ENCODE measurements at regions not wholly inside any gene's neighbourhood (a gene's known extent, or its start where the extent isn't known, plus 50 kb on each side); places are given as distances from the start of the nearest gene placed in this dataset.

DNA sequence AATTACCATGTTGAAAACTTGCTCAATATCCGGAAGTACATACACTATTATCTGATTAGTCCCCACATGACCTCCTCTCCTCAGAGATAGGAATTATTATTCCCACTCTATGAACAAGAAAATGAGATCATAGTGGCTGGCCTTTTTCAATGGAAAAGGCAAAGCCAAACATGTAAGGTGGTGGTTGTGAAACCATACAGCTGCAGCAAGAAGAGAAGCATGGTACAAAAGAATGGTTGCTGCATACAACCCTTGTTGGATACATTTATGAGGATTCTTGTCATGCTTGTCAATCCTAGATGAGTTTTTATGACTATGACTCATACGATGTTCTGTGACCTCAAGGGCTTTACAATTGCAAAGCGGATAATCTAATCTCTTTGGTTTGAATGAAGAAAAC lies 514.7 kb downstream of the PLPP3 start:
- DNase-seq (ENCODE audit: low spot score), result no peak
- H3K9me3 Mint-ChIP-seq, result no peaks in the 10 kb centered on the region
- no peaks in the 10 kb centered on the region for H3K36me3 Mint-ChIP-seq (ENCODE audit: low read depth)
- intact Hi-C loops (cut with micrococcal nuclease), result no loop called here
- no peak overlapping the region for H3K27ac Mint-ChIP-seq
- no peaks in the 10 kb centered on the region for H3K27me3 Mint-ChIP-seq (ENCODE audit: insufficient read depth)
- H3K4me1 Mint-ChIP-seq (ENCODE audit: low read depth), result no peaks in the 10 kb centered on the region
- no peak overlapping the region for H3K4me3 Mint-ChIP-seq

DNA sequence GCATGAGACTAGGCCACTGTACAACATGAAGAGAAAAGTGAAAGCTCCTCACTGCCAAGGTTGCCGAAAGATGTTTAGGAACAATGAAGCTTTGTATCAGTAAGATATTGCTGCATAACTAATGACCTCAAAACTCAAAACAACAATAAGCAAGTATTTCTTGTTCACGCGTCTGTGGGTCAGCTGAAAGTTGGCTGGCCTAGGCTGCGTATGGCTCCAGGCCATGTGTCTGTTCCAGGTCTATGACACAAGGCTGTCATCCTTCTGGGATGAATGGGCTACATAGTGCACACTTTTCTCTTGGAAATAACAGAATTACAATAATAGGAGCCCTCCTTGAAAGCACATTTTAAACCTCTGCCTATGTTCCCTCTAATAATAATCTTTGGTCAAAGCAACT lies 515.9 kb downstream of the PLPP3 start:
- Mint-ChIP-seq H3K27me3 (ENCODE audit: insufficient read depth) (no peaks in the 10 kb centered on the region), H3K27ac (no peak overlapping the region), H3K36me3 (ENCODE audit: low read depth) (no peaks in the 10 kb centered on the region), H3K4me1 (ENCODE audit: low read depth) (no peaks in the 10 kb centered on the region), H3K4me3 (no peak overlapping the region), H3K9me3 (no peaks in the 10 kb centered on the region)
- no peak for DNase-seq (ENCODE audit: low spot score)
- intact Hi-C loops (cut with micrococcal nuclease), result no loop called here

DNA sequence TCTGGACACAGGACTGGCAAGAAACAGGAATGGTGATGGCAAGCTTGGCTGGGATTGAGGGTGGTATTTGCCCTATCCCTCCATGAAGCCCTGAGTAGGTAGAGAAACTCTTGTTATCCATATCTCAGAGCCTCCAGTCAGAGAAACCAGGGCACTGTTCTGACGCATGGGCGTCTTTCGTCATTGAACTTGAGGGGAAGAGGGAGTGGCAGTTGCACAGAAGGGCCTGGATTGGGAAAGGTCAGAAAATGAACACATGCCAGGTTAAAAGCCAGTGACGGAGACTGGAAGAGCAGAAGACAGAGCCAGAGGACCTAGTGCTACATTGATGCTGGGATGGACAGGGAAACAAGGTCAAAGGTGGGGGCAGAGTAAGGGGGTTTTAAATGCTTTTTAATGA lies 516.7 kb downstream of the PLPP3 start:
- Mint-ChIP-seq H3K27me3 (ENCODE audit: insufficient read depth) (no peaks in the 10 kb centered on the region), H3K4me1 (ENCODE audit: low read depth) (no peaks in the 10 kb centered on the region), H3K4me3 (no peak overlapping the region), H3K36me3 (ENCODE audit: low read depth) (no peaks in the 10 kb centered on the region), H3K27ac (no peak overlapping the region), H3K9me3 (no peaks in the 10 kb centered on the region)
- intact Hi-C loops (cut with micrococcal nuclease), result no loop called here
- no peak for DNase-seq (ENCODE audit: low spot score)

DNA sequence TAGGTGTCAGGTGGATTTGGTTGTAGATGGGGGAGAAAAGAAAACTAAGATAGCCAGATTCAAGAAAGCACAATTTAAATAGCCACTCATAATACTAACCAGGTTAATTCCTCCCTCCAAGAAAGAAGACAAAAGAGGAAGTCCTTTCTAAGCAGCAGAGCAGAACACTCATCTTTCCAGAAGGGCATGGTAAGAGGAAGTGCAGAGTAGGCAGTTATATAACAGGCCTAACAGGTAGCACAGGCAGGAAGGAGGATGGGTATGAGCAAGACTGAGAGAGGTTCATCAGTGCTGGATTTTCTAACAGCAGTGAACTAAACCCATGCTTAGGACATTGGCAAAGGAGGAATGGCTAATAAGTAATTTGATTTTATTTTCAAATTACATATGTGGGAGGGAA lies 517.5 kb downstream of the PLPP3 start:
- intact Hi-C loops (cut with micrococcal nuclease), result no loop called here

DNA sequence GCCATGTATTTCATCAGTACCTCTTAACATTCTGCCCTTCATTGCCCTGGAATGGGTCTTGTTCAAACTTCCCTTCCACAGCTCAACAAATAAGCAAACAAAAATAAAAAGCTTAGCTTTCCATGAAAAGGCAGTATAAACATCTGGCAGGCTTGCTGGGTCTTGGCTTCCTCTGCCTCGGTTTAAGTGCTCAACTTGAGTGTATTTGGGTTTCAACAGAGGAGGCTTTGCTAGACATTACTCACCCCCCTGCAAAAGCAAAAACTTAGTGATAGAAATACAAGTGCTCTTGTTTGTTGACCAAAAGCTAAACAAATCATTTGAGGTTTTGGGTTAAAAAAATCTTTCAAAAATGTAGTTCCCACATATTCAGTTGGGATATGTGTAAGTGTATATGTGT lies 518.5 kb downstream of the PLPP3 start:
- Mint-ChIP-seq H3K27ac (no peak overlapping the region), H3K36me3 (ENCODE audit: low read depth) (no peaks in the 10 kb centered on the region), H3K4me1 (ENCODE audit: low read depth) (no peaks in the 10 kb centered on the region), H3K4me3 (no peak overlapping the region), H3K27me3 (ENCODE audit: insufficient read depth) (no peaks in the 10 kb centered on the region), H3K9me3 (no peaks in the 10 kb centered on the region)
- intact Hi-C loops (cut with micrococcal nuclease), result no loop called here
- DNase-seq (ENCODE audit: low spot score), result no peak

More for the DNA sequence above, 517.5 kb downstream of the PLPP3 start:
- no peaks in the 10 kb centered on the region for H3K9me3 Mint-ChIP-seq
- H3K27ac Mint-ChIP-seq, result no peak overlapping the region
- no peak for DNase-seq (ENCODE audit: low spot score)
- no peaks in the 10 kb centered on the region for H3K4me1 Mint-ChIP-seq (ENCODE audit: low read depth)
- no peaks in the 10 kb centered on the region for H3K36me3 Mint-ChIP-seq (ENCODE audit: low read depth)
- H3K27me3 Mint-ChIP-seq (ENCODE audit: insufficient read depth), result no peaks in the 10 kb centered on the region
- no peak overlapping the region for H3K4me3 Mint-ChIP-seq

DNA sequence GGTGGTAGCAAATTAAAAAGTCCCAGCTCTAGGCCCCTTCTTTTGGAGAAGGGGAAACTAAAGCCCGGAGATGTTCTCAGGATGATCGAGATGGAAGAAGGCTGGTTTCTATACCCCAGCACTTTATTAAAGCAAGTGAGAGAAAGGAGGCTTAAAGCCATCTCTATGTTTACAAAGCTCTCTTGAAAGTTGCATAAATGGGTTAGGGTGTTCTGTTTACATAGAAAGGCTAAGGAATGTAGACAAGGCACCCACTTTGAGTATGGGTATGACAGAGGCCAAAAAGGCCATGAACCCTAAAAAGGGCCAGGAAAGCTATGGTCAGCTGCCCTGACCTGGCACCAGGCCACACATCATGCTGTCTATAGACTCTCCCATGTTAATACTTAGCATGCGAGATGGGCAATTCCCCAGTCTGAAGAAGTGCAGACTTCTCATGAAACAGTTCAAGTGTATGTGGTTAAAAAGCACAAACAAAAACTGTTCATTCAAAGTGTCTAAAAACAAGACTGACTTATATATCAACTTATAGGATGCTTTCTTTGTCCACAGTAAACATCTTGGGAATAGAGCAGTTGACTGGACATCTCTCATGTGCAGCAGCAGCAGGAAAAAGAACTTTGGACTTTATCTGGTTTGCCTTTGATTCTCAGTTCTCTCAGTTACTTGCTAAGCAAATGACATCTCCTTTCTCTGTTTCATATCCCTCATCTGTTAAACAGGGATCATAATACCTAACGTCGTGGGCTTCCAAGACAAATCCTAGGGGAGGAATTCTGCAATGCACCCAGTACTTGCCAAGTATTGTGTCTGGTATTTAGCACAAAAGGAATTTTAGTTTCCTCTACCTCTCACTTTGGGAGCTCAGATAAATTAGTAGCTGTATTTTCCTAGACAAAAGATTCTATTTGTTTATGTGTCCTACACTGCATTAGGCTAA lies 521.6 kb downstream of the PLPP3 start:
- Mint-ChIP-seq H3K27ac (no peak overlapping the region), H3K4me3 (no peak overlapping the region), H3K36me3 (ENCODE audit: low read depth) (no peaks in the 10 kb centered on the region), H3K27me3 (ENCODE audit: insufficient read depth) (no peaks in the 10 kb centered on the region), H3K4me1 (ENCODE audit: low read depth) (no peaks in the 10 kb centered on the region), H3K9me3 (no peaks in the 10 kb centered on the region)
- no peak for DNase-seq (ENCODE audit: low spot score)
- intact Hi-C loops (cut with micrococcal nuclease), result no loop called here

DNA sequence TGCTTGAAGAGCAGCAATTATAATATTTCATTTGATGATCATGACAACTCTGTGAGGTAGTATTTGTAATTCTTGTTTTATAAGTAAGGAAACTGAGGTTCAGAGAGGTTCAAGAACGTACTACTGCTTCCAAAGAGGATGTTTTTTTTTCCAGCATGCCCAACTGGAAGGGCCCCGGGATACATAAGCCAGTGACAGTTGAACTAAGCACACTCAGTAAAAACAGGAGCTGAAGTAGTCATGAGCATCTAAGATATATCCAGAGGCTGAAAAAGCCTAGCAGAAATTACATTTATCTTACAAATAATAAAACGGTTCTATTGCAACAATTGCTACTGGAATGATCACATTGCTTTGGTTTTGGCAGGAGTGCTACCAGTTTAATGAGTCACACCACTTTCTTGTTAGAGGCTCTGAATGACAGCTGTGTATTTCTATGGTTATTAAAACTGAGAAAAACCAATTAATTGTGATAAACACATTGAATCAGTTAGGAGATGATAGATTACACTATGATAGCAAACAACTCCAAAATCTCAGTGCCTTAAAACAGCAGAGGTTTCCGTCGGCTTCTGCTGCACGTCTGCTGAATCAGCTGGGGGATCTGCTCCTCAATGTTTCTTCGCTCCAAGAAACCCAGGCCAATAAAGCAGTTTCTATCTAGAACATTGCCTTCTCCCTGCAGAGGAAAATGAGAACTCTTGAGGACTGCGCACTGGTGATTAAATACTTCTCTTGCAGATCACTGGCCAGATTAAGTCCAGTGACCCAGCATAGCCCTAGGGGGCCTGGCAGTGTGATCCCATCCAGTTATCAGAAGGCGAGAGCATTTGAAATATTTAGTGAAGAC lies 522.7 kb downstream of the PLPP3 start:
- Mint-ChIP-seq H3K4me1 (ENCODE audit: low read depth) (no peaks in the 10 kb centered on the region), H3K27me3 (ENCODE audit: insufficient read depth) (no peaks in the 10 kb centered on the region), H3K9me3 (no peaks in the 10 kb centered on the region), H3K36me3 (ENCODE audit: low read depth) (no peaks in the 10 kb centered on the region), H3K4me3 (no peak overlapping the region), H3K27ac (no peak overlapping the region)
- intact Hi-C loops (cut with micrococcal nuclease), result no loop called here
- no peak for DNase-seq (ENCODE audit: low spot score)

DNA sequence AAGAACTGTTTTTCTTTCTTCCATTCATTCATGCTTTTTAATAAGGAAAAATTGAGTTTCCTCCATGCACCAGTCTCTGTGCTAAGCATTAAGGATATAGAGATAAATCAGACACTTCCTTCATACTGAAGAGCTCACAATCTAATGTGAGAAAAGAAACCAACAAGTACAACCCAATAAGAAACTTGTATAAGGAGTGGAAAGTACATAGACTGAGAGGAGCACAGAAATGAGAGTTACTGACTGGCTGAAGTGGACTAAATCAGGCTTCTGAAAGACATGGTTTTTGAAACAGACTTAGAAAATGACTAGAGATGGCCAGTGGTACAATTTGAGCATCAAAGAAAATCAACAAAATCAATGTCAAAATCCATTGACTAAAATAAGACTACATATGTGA lies 524.4 kb downstream of the PLPP3 start:
- no peaks in the 10 kb centered on the region for H3K36me3 Mint-ChIP-seq (ENCODE audit: low read depth)
- intact Hi-C loops (cut with micrococcal nuclease), result no loop called here
- H3K4me1 Mint-ChIP-seq (ENCODE audit: low read depth), result no peaks in the 10 kb centered on the region
- no peaks in the 10 kb centered on the region for H3K27me3 Mint-ChIP-seq (ENCODE audit: insufficient read depth)
- no peak overlapping the region for H3K4me3 Mint-ChIP-seq
- H3K9me3 Mint-ChIP-seq, result no peaks in the 10 kb centered on the region
- DNase-seq (ENCODE audit: low spot score), result no peak
- no peak overlapping the region for H3K27ac Mint-ChIP-seq

DNA sequence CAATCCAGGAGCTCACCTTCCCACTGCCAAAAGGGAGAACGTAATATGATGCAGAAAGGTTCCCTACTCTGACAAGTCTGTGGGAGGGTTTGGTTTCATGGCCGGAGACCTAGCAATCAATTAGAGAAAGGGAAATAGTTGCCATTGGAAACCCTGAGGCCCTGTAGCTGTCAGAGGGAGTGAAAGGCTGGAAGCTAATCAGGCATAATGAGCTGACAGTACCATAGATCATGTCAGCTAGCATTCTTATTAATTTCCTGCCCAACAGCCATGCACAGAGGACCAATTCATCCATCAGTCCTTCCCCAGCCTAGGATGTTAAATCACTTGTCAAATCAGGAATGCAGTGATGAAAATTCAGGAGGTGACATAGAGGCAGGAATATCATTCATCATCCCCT lies 527.3 kb downstream of the PLPP3 start:
- H3K9me3 Mint-ChIP-seq, result no peaks in the 10 kb centered on the region
- intact Hi-C loops (cut with micrococcal nuclease), result no loop called here
- no peaks in the 10 kb centered on the region for H3K27me3 Mint-ChIP-seq (ENCODE audit: insufficient read depth)
- H3K36me3 Mint-ChIP-seq (ENCODE audit: low read depth), result no peaks in the 10 kb centered on the region
- no peak overlapping the region for H3K27ac Mint-ChIP-seq
- no peak overlapping the region for H3K4me3 Mint-ChIP-seq
- no peaks in the 10 kb centered on the region for H3K4me1 Mint-ChIP-seq (ENCODE audit: low read depth)
- no peak for DNase-seq (ENCODE audit: low spot score)

DNA sequence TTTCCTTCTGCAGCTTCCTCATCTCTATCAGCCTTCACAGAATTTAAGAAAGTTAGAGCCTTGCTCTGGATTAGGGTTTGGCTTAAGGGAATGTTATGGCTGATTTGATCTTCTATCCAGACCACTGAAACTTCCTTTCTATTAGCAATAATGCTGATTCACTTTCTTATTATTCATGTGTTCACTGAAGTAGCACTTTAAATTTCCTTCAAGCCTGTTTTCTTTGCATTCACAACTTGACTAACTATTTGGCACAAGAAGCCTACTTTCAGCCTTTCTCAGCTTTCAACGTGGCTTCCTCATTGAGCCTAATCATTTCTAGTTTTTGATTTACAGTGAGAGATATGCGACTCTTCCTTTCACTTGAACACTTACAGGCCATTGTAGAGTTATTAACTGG lies 528.5 kb downstream of the PLPP3 start:
- H3K4me3 Mint-ChIP-seq, result no peak overlapping the region

DNA sequence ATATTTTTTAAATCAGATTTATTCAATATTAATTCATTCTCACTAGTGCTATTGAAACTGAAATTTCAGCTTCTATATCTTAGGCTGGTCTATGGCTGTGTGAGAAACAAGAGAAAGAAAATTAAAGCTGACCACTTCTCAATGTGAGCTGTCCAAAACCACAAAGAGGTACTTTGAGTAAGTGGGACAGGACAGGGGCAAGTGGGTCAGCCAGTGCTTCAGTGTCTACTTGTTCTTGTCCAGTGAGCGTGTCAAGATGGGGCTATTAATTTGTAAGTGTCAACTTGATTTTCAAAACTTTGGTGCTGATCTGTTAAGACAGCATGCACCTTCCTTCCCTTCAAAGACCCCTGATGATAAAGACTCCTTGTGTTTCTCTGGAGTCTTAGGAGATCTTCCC lies 533.9 kb downstream of the PLPP3 start:
- H3K36me3 Mint-ChIP-seq (ENCODE audit: low read depth), result no peaks in the 10 kb centered on the region
- H3K27me3 Mint-ChIP-seq (ENCODE audit: insufficient read depth), result no peaks in the 10 kb centered on the region
- H3K4me1 Mint-ChIP-seq (ENCODE audit: low read depth), result no peaks in the 10 kb centered on the region
- no peak for DNase-seq (ENCODE audit: low spot score)
- no peak overlapping the region for H3K4me3 Mint-ChIP-seq
- no peak overlapping the region for H3K27ac Mint-ChIP-seq
- intact Hi-C loops (cut with micrococcal nuclease), result no loop called here
- no peaks in the 10 kb centered on the region for H3K9me3 Mint-ChIP-seq

More for the DNA sequence above, 528.5 kb downstream of the PLPP3 start:
- H3K36me3 Mint-ChIP-seq (ENCODE audit: low read depth), result no peaks in the 10 kb centered on the region
- no peak for DNase-seq (ENCODE audit: low spot score)
- intact Hi-C loops (cut with micrococcal nuclease), result no loop called here
- H3K9me3 Mint-ChIP-seq, result no peaks in the 10 kb centered on the region
- H3K27me3 Mint-ChIP-seq (ENCODE audit: insufficient read depth), result no peaks in the 10 kb centered on the region
- H3K27ac Mint-ChIP-seq, result no peak overlapping the region
- H3K4me1 Mint-ChIP-seq (ENCODE audit: low read depth), result no peaks in the 10 kb centered on the region

DNA sequence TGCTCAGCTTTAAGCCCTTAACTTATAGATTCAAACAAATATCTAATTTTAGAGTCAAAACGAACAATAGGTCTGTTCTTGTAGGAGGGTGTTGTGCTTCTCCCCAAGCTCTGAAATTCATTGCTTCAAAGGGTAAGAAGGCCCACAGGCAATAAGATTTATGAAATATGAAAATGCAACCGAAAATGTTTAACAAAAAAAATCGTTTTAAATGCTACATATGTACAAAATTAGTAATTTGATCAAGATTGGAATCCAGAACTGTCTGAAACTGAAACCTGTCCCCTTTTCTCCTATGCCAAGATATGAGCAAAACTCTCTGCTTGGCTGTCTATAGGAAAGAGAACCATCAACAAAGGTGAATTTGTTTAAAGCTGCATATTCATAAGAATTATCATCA lies 534.3 kb downstream of the PLPP3 start:
- intact Hi-C loops (cut with micrococcal nuclease), result no loop called here
- DNase-seq (ENCODE audit: low spot score), result no peak
- Mint-ChIP-seq H3K4me1 (ENCODE audit: low read depth) (no peaks in the 10 kb centered on the region), H3K27me3 (ENCODE audit: insufficient read depth) (no peaks in the 10 kb centered on the region), H3K36me3 (ENCODE audit: low read depth) (no peaks in the 10 kb centered on the region), H3K27ac (no peak overlapping the region), H3K4me3 (no peak overlapping the region), H3K9me3 (no peaks in the 10 kb centered on the region)

DNA sequence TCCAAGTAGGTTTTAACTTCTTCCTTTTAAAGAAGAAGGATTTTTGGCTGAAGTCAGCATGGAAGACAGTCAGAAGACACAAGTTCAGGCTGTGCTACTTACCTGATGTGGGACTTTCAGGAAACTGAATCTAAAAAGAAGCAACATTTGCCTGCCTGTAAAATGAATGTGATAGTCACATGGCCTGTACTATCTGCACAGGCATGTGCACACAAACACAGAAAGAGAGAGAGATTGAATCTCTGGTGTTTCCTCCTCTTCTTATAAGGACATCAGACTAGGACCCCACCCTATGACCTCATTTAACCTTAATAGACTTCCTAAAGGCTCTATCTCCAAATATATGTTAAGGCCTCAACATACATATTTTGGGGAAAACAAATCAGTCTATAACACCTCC lies 542.9 kb downstream of the PLPP3 start:
- H3K4me1 Mint-ChIP-seq (ENCODE audit: low read depth), result no peaks in the 10 kb centered on the region

More for the DNA sequence above, 542.9 kb downstream of the PLPP3 start:
- no peak for DNase-seq (ENCODE audit: low spot score)
- intact Hi-C loops (cut with micrococcal nuclease), result no loop called here
- H3K36me3 Mint-ChIP-seq (ENCODE audit: low read depth), result no peaks in the 10 kb centered on the region
- no peak overlapping the region for H3K27ac Mint-ChIP-seq
- H3K27me3 Mint-ChIP-seq (ENCODE audit: insufficient read depth), result no peaks in the 10 kb centered on the region
- H3K9me3 Mint-ChIP-seq, result peaks cover 4% of the 10 kb centered on the region
- no peak overlapping the region for H3K4me3 Mint-ChIP-seq
